ENCODE measurements at regions not wholly inside any gene's neighbourhood (a gene's known extent, or its start where the extent isn't known, plus 50 kb on each side); places are given as distances from the start of the nearest gene placed in this dataset.

DNA sequence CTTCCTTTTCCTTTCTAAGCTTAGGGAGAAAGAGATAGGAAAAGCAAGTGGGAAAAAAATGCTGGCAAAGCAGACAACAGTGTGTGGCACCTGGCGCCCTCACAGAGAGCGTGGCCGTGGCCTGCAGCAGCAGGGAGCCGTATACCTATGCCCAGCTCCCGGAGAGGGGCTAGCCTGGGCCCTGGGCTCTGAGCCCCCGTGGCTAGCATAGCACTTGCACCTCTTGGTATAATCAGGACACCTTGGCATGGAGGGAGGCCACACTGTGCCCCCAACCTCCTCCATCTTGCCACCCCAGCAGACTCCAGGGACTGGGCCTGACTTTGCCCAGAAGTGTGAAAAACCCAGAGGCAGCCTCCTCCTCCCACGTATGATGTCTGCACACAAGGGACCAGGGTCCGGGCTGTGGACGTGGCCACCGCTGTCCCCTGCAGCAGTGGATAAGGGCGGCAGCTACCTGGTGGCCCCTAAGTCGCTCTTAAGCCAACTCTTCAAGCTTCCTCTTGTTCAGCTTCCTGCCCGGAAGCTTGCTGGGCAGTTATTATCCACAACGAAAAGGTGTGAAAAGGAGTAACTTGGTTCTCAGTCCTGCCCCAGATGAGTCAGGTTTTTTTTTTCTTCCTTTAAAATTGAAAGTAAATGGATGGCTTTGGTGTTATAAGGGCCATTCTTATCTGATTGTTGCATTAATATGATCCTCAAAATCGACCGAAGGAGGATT lies 249.1 kb upstream of the PITRM1 start:
- TF ChIP-seq POLR2AphosphoS5 (IDR thresholded peaks at IDR 0.05) (no peak), EP300 (IDR thresholded peaks at IDR 0.05) (no peak), POLR2A (IDR thresholded peaks at IDR 0.05) (no peak)
- TF ChIP-seq, protein P1, sequence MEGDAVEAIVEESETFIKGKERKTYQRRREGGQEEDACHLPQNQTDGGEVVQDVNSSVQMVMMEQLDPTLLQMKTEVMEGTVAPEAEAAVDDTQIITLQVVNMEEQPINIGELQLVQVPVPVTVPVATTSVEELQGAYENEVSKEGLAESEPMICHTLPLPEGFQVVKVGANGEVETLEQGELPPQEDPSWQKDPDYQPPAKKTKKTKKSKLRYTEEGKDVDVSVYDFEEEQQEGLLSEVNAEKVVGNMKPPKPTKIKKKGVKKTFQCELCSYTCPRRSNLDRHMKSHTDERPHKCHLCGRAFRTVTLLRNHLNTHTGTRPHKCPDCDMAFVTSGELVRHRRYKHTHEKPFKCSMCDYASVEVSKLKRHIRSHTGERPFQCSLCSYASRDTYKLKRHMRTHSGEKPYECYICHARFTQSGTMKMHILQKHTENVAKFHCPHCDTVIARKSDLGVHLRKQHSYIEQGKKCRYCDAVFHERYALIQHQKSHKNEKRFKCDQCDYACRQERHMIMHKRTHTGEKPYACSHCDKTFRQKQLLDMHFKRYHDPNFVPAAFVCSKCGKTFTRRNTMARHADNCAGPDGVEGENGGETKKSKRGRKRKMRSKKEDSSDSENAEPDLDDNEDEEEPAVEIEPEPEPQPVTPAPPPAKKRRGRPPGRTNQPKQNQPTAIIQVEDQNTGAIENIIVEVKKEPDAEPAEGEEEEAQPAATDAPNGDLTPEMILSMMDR (IDR thresholded peaks at IDR 0.05), result no peak

All from stomach (tissue), 4 donors.